HG03439 (cell line): ENCODE measurements at regions not wholly inside any gene's neighbourhood (a gene's known extent, or its start where the extent isn't known, plus 50 kb on each side); places are given as distances from the start of the nearest gene placed in this dataset.

Experiments used
- ATAC-seq: cut with Tn5 transposase; IDR thresholded peaks from one replicate; pipeline ENCODE4 v1.9.1; 2021; ENCODE audit warnings: mild to moderate bottlenecking, moderate library complexity; ENCODE audit not compliant: unreplicated experiment

GRCh38 chr9:118558891-118559290 lies 810.3 kb downstream of the BRINP1 start:
- no peak for ATAC-seq

- no peak for ATAC-seq
These were observed 808.2 kb downstream of the BRINP1 start for GRCh38 chr9:118561051-118561450.

GRCh38 chr9:118563677-118564076 lies 805.6 kb downstream of the BRINP1 start:
- no peak for ATAC-seq

GRCh38 chr9:118567861-118568260 lies 801.4 kb downstream of the BRINP1 start:
- no peak for ATAC-seq

GRCh38 chr9:118568704-118569103 lies 800.5 kb downstream of the BRINP1 start:
- no peak for ATAC-seq

- no peak for ATAC-seq
These were observed 800.1 kb downstream of the BRINP1 start for GRCh38 chr9:118569148-118569547.

- ATAC-seq, result no peak
These were observed 799.2 kb downstream of the BRINP1 start for GRCh38 chr9:118570066-118570465.

GRCh38 chr9:118575341-118576070 lies 793.7 kb downstream of the BRINP1 start:
- no peak for ATAC-seq

- ATAC-seq, result no peak
These were observed 792.1 kb downstream of the BRINP1 start for GRCh38 chr9:118577121-118577520.

- no peak for ATAC-seq
These were observed 790.8 kb downstream of the BRINP1 start for GRCh38 chr9:118578467-118578866.

- no peak for ATAC-seq
These were observed 785.8 kb downstream of the BRINP1 start for GRCh38 chr9:118583414-118583813.

GRCh38 chr9:118586978-118587377 lies 782.3 kb downstream of the BRINP1 start:
- no peak for ATAC-seq

GRCh38 chr9:118594428-118594827 lies 774.8 kb downstream of the BRINP1 start:
- no peak for ATAC-seq

- no peak for ATAC-seq
These were observed 773.4 kb downstream of the BRINP1 start for GRCh38 chr9:118595719-118596305.

- no peak for ATAC-seq
These were observed 772.7 kb downstream of the BRINP1 start for GRCh38 chr9:118596374-118597015.

GRCh38 chr9:118606668-118607067 lies 762.6 kb downstream of the BRINP1 start:
- ATAC-seq, result no peak

- ATAC-seq, result no peak
These were observed 759.7 kb downstream of the BRINP1 start for GRCh38 chr9:118609355-118610044.

- ATAC-seq, result no peak
These were observed 757.0 kb downstream of the BRINP1 start for GRCh38 chr9:118612201-118612600.

- ATAC-seq, result no peak
These were observed 755.2 kb downstream of the BRINP1 start for GRCh38 chr9:118613996-118614395.

GRCh38 chr9:118618084-118618483 lies 751.2 kb downstream of the BRINP1 start:
- no peak for ATAC-seq

GRCh38 chr9:118618849-118619248 lies 750.4 kb downstream of the BRINP1 start:
- no peak for ATAC-seq

- ATAC-seq, result no peak
These were observed 744.6 kb downstream of the BRINP1 start for GRCh38 chr9:118624608-118625007.
